HFF-Myc (cell line): ENCODE measurements at regions not wholly inside any gene's neighbourhood (a gene's known extent, or its start where the extent isn't known, plus 50 kb on each side); places are given as distances from the start of the nearest gene placed in this dataset.
"Not testable (repeated sequence)": the region's sequence is repeated elsewhere in the genome, so short reads cannot be mapped to it uniquely, and the experiment has no call there.

Experiments
- DNase-seq: peaks from one replicate; pipeline ENCODE4 v3.0.0-alpha.2; 2011; ENCODE audit warnings: low read depth; ENCODE audit errors: extremely low read depth
- H3K4me3 ChIP-seq: replicated peaks from 2 replicates; pipeline ENCODE4 v1.5.1; 2011; ENCODE audit warnings: low read depth, mild to moderate bottlenecking, control low read depth, low read length
- CTCF ChIP-seq: IDR thresholded peaks from 2 replicates; pipeline ENCODE4 v1.5.1; 2012; ENCODE audit warnings: mild to moderate bottlenecking, low read depth, low read length, control low read depth; ENCODE audit errors: missing control alignments

- no peak overlapping the region for H3K4me3 ChIP-seq
- TF ChIP-seq CTCF, result no peak
- no peak for DNase-seq
Observed at GRCh38 chr3:22431334-22431733, 680.3 kb upstream of the ZNF385D start.

- no peak for DNase-seq
- H3K4me3 ChIP-seq, result no peak overlapping the region
- TF ChIP-seq CTCF, result no peak
Observed at GRCh38 chr3:22439626-22440025, 688.6 kb upstream of the ZNF385D start.

- no peak for TF ChIP-seq CTCF
Observed at GRCh38 chr3:22441711-22442110, 690.7 kb upstream of the ZNF385D start.

GRCh38 chr3:22443571-22444233 is 692.7 kb upstream of the ZNF385D start:
- H3K4me3 ChIP-seq, result no peak overlapping the region
- no peak for DNase-seq
- TF ChIP-seq CTCF, result no peak

More at GRCh38 chr3:22441711-22442110, 690.7 kb upstream of the ZNF385D start:
- H3K4me3 ChIP-seq, result no peak overlapping the region
- no peak for DNase-seq

- DNase-seq, H3K4me3 ChIP-seq: not testable (repeated sequence)
Observed at GRCh38 chr3:22445336-22445735, 694.3 kb upstream of the ZNF385D start.

- TF ChIP-seq CTCF, result no peak
- DNase-seq, result no peak
- H3K4me3 ChIP-seq, result no peak overlapping the region
Observed at GRCh38 chr3:22450786-22451400, 699.9 kb upstream of the ZNF385D start.

GRCh38 chr3:22451501-22451900 is 700.5 kb upstream of the ZNF385D start:
- no peak overlapping the region for H3K4me3 ChIP-seq
- no peak for DNase-seq

More at GRCh38 chr3:22451501-22451900, 700.5 kb upstream of the ZNF385D start:
- no peak for TF ChIP-seq CTCF
